IMR-90 (cell line): ENCODE measurements at regions not wholly inside any gene's neighbourhood (a gene's known extent, or its start where the extent isn't known, plus 50 kb on each side); places are given as distances from the start of the nearest gene placed in this dataset.

Source experiments
- ATAC-seq: fragments of 200-7000 bp; cut with Tn5 transposase; 2 replicates; pipeline ENCODE4 v1.9.1; 2020; ENCODE audit warnings: low read depth, mild to moderate bottlenecking, moderate library complexity
- BruUV-seq: library from RNA; stranded (reverse); fragments of 400-500 nt; replicated peaks from 2 replicates; lab custom pipeline; 2021; lab: Mats Ljungman, UMichigan
- CTCF ChIA-PET: fragments of 300-600 bp; formaldehyde crosslinking; extraction: SDS; loops from one replicate; lab custom pipeline; 2021; ENCODE audit warnings: antibody characterized with exemption; lab: Yijun Ruan, JAX
- POLR2A ChIA-PET: fragments of 300-600 bp; sonication (Branson Sonifier 250); formaldehyde crosslinking; loops from one replicate; lab custom pipeline; 2022; ENCODE audit warnings: antibody characterized with exemption; ENCODE audit not compliant: unreplicated experiment; lab: Charles Lee
- DNase-seq: peaks from one replicate; pipeline ENCODE4 v3.0.0; 2013
- H2AFZ ChIP-seq: replicated peaks from 2 replicates; pipeline ENCODE3; 2013; ENCODE audit warnings: low read length, mild to moderate bottlenecking; ENCODE audit not compliant: poor library complexity
- H2AK5ac ChIP-seq: 2 replicates; pipeline ENCODE4 v1.6.1; 2013; ENCODE audit warnings: low read depth, low read length, inconsistent platforms
- H2AK9ac ChIP-seq: replicated peaks from 2 replicates; pipeline ENCODE3; 2013; ENCODE audit warnings: mild to moderate bottlenecking, low read depth, low read length, moderate library complexity; ENCODE audit not compliant: poor library complexity
- H2BK120ac ChIP-seq: 2 replicates; pipeline ENCODE4 v1.6.1; 2013; ENCODE audit warnings: low read depth, low read length, inconsistent platforms
- H2BK15ac ChIP-seq: 3 replicates; pipeline ENCODE4 v1.6.1; 2013; ENCODE audit warnings: low read depth, low read length, inconsistent platforms
- H2BK20ac ChIP-seq: 2 replicates; pipeline ENCODE4 v1.6.1; 2013; ENCODE audit warnings: low read depth, mild to moderate bottlenecking, inconsistent platforms, low read length, moderate library complexity
- H2BK5ac ChIP-seq: 2 replicates; pipeline ENCODE4 v1.6.1; 2013; ENCODE audit warnings: mild to moderate bottlenecking, low read depth, low read length, inconsistent platforms; ENCODE audit not compliant: poor library complexity, severe bottlenecking
- H3K14ac ChIP-seq: replicated peaks from 2 replicates; pipeline ENCODE4 v1.6.1; 2013; ENCODE audit warnings: low read depth, low read length, inconsistent platforms
- H3K18ac ChIP-seq: 2 replicates; pipeline ENCODE4 v1.6.1; 2013; ENCODE audit warnings: low read depth, low read length, control low read depth
- H3K23ac ChIP-seq: 2 replicates; pipeline ENCODE4 v1.6.1; 2013; ENCODE audit warnings: low read depth, low read length, inconsistent platforms
- H3K27ac ChIP-seq: 2 replicates; pipeline ENCODE4 v1.5.1; 2013; ENCODE audit warnings: mild to moderate bottlenecking, control low read depth, low read length; ENCODE audit not compliant: insufficient read depth
- H3K27me3 ChIP-seq: 2 replicates; pipeline ENCODE4 v1.6.1; 2013; ENCODE audit warnings: low read length; ENCODE audit not compliant: control insufficient read depth, insufficient read depth
- H3K36me3 ChIP-seq: 2 replicates; pipeline ENCODE4 v1.6.1; 2013; ENCODE audit warnings: low read length, mixed read lengths; ENCODE audit not compliant: control insufficient read depth, insufficient read depth
- H3K4ac ChIP-seq: 2 replicates; pipeline ENCODE4 v1.6.1; 2013; ENCODE audit warnings: low read depth, low read length, inconsistent platforms
- H3K4me1 ChIP-seq: 2 replicates; pipeline ENCODE4 v1.6.1; 2013; ENCODE audit warnings: low read length, mixed read lengths; ENCODE audit not compliant: control insufficient read depth, insufficient read depth
- H3K4me2 ChIP-seq: 2 replicates; pipeline ENCODE4 v1.6.1; 2013; ENCODE audit warnings: low read depth, mild to moderate bottlenecking, control low read depth, low read length, moderate library complexity
- H3K4me3 ChIP-seq: 2 replicates; pipeline ENCODE4 v1.5.1; 2013; ENCODE audit warnings: low read depth, mild to moderate bottlenecking, control low read depth, low read length, moderate library complexity; ENCODE audit not compliant: insufficient read depth
- H3K56ac ChIP-seq: 2 replicates; pipeline ENCODE4 v1.6.1; 2013; ENCODE audit warnings: low read length, inconsistent platforms; ENCODE audit not compliant: insufficient read depth; ENCODE audit errors: extremely low read depth
- H3K79me1 ChIP-seq, 2 experiments: 2 replicates each; pipeline ENCODE4 v1.6.1; 2013; ENCODE audit warnings: low read length in 2 of 2, inconsistent platforms in 1 of 2, low read depth in 1 of 2
- H3K9ac ChIP-seq: 2 replicates; pipeline ENCODE4 v1.6.1; 2013; ENCODE audit warnings: low read depth, low read length, control low read depth
- H3K9me1 ChIP-seq: 2 replicates; pipeline ENCODE4 v1.6.1; 2013; ENCODE audit warnings: low read length, inconsistent platforms; ENCODE audit not compliant: insufficient read depth
- H3K9me3 ChIP-seq: 2 replicates; pipeline ENCODE4 v1.6.1; 2013; ENCODE audit warnings: low read length; ENCODE audit not compliant: control insufficient read depth, insufficient read depth
- H4K20me1 ChIP-seq: 2 replicates; pipeline ENCODE4 v1.6.1; 2013; ENCODE audit warnings: low read length, inconsistent platforms; ENCODE audit not compliant: insufficient read depth
- H4K5ac ChIP-seq: 2 replicates; pipeline ENCODE4 v1.6.1; 2013; ENCODE audit warnings: mild to moderate bottlenecking, low read depth, low read length, control low read depth
- H4K8ac ChIP-seq, 2 experiments: 2 replicates each; pipeline ENCODE4 v1.6.1; 2013; ENCODE audit warnings: low read depth in 2 of 2, low read length in 2 of 2, control low read depth in 1 of 2, inconsistent platforms in 1 of 2
- H4K91ac ChIP-seq: 2 replicates; pipeline ENCODE4 v1.6.1; 2013; ENCODE audit warnings: low read depth, low read length, inconsistent platforms; ENCODE audit not compliant: insufficient read depth
- BHLHE40 ChIP-seq: fragments of 150-350 bp; IDR thresholded peaks from 2 replicates; pipeline ENCODE4 v1.6.1; 2016; ENCODE audit warnings: mild to moderate bottlenecking, low read depth, low read length
- CEBPB ChIP-seq: IDR thresholded peaks from 2 replicates; pipeline ENCODE4 v1.6.1; 2012; ENCODE audit warnings: low read depth, low read length, improper control_type of control experiment
- FOS ChIP-seq: fragments of 150-350 bp; IDR thresholded peaks from 2 replicates; pipeline ENCODE4 v1.6.1; 2016; ENCODE audit warnings: low read depth, low read length
- MAFK ChIP-seq: IDR thresholded peaks from 2 replicates; pipeline ENCODE4 v1.6.1; 2012; ENCODE audit warnings: low read depth, low read length, improper control_type of control experiment
- MAZ ChIP-seq: IDR thresholded peaks from 2 replicates; pipeline ENCODE4 v1.6.1; 2012; ENCODE audit warnings: low read depth, mild to moderate bottlenecking, low read length, improper control_type of control experiment, moderate library complexity, borderline replicate concordance
- NFE2L2 ChIP-seq: fragments of 150-350 bp; IDR thresholded peaks from 2 replicates; pipeline ENCODE4 v1.6.1; 2016; ENCODE audit warnings: low read depth, mild to moderate bottlenecking, low read length
- POLR2A ChIP-seq: IDR thresholded peaks from 2 replicates; pipeline ENCODE4 v1.6.1; 2012; ENCODE audit warnings: mild to moderate bottlenecking, low read depth, low read length
- RCOR1 ChIP-seq: IDR thresholded peaks from 2 replicates; pipeline ENCODE4 v1.6.1; 2012; ENCODE audit warnings: mild to moderate bottlenecking, low read length, improper control_type of control experiment; ENCODE audit not compliant: insufficient replicate concordance
- RFX5 ChIP-seq: IDR thresholded peaks from 2 replicates; pipeline ENCODE4 v1.8.0; 2012; ENCODE audit warnings: low read depth, mild to moderate bottlenecking, low read length, moderate library complexity
- SMC3 ChIP-seq: fragments of 150-350 bp; IDR thresholded peaks from 2 replicates; pipeline ENCODE4 v1.6.1; 2016; ENCODE audit warnings: low read depth, mild to moderate bottlenecking, antibody characterized with exemption, low read length, moderate library complexity
- dilution Hi-C: fragments of 300-500 bp; cut with HindIII; formaldehyde crosslinking; loops from one replicate; pipeline ENCODE4 v1.14.3; 2018; ENCODE audit warnings: low sequenced_read_pairs; ENCODE audit not compliant: unreplicated experiment
- in situ Hi-C: fragments of 300-500 bp; cut with MboI; formaldehyde crosslinking; loops from 3 replicates; pipeline ENCODE4 v1.14.3; 2019; ENCODE audit warnings: low sequenced_read_pairs, inconsistent platforms, mixed read lengths
- intact Hi-C: fragments of 100-400 bp; cut with micrococcal nuclease; formaldehyde crosslinking; loops from 2 replicates; pipeline ENCODE4 v1.10.0; 2022
- TF ChIP-seq, protein P1 (sequence below): fragments of 150-350 bp; IDR thresholded peaks from 2 replicates; pipeline ENCODE4 v1.6.1; 2017; ENCODE audit warnings: mild to moderate bottlenecking, antibody characterized with exemption, low read length, low read depth
- TF ChIP-seq, protein P2 (sequence below): conservative IDR thresholded peaks from 2 replicates; pipeline ENCODE4 v1.5.1; 2012; ENCODE audit warnings: mild to moderate bottlenecking, low read depth, low read length, improper control_type of control experiment

DNA sequence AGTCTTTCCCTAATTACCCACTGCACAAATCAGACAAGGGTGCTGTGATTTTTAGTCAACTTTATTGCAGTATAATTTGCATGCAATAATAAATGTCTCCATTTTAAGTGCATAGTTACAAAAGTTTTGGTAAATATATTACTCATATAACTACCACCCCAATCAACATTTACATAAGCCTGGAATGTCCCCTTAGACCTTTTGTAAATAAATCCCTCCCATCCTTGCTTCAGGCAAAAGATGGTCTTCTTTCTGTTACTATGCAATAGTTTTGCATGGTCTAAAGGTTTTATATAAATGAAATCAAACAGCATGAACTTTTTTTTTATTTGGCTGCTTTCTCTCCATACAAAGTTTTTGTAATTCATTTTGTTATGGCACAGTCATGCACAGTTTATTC lies 235.4 kb downstream of the PYDC2 start:
- Histone ChIP-seq H2AK5ac (no peak overlapping the region), H2BK20ac (no peak overlapping the region), H2BK15ac (no peak overlapping the region), H4K20me1 (no peaks in the 10 kb centered on the region), H4K91ac (no peak overlapping the region), H3K18ac (no peak overlapping the region), H3K9me1 (no peaks in the 10 kb centered on the region), H3K27me3 (no peaks in the 10 kb centered on the region), H3K27ac (no peak overlapping the region), H2BK5ac (no peak overlapping the region), H3K14ac (no peak overlapping the region), H3K9ac (no peak overlapping the region), H4K8ac (no peak overlapping the region), H2AFZ (no peak overlapping the region), H2BK120ac (no peak overlapping the region), H3K23ac (no peak overlapping the region), H4K5ac (no peak overlapping the region), H3K79me1 (no peaks in the 10 kb centered on the region), H3K4me1 (no peaks in the 10 kb centered on the region), H3K56ac (no peak overlapping the region), H3K36me3 (no peaks in the 10 kb centered on the region), H3K4ac (no peak overlapping the region), H2AK9ac (no peak overlapping the region), H3K9me3 (peaks cover 10% of the 10 kb centered on the region), H3K4me2 (no peak overlapping the region), H3K4me3 (no peak overlapping the region)
- no peak for ATAC-seq
- in situ Hi-C loops = no loop called here
- no peak for TF ChIP-seq CEBPB
- no peak for TF ChIP-seq BHLHE40
- no peak for TF ChIP-seq POLR2A
- TF ChIP-seq RCOR1 = no peak
- no peak for TF ChIP-seq RFX5
- TF ChIP-seq, protein P1, sequence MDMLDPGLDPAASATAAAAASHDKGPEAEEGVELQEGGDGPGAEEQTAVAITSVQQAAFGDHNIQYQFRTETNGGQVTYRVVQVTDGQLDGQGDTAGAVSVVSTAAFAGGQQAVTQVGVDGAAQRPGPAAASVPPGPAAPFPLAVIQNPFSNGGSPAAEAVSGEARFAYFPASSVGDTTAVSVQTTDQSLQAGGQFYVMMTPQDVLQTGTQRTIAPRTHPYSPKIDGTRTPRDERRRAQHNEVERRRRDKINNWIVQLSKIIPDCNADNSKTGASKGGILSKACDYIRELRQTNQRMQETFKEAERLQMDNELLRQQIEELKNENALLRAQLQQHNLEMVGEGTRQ = no peak
- no peak for TF ChIP-seq MAZ
- TF ChIP-seq, protein P2, sequence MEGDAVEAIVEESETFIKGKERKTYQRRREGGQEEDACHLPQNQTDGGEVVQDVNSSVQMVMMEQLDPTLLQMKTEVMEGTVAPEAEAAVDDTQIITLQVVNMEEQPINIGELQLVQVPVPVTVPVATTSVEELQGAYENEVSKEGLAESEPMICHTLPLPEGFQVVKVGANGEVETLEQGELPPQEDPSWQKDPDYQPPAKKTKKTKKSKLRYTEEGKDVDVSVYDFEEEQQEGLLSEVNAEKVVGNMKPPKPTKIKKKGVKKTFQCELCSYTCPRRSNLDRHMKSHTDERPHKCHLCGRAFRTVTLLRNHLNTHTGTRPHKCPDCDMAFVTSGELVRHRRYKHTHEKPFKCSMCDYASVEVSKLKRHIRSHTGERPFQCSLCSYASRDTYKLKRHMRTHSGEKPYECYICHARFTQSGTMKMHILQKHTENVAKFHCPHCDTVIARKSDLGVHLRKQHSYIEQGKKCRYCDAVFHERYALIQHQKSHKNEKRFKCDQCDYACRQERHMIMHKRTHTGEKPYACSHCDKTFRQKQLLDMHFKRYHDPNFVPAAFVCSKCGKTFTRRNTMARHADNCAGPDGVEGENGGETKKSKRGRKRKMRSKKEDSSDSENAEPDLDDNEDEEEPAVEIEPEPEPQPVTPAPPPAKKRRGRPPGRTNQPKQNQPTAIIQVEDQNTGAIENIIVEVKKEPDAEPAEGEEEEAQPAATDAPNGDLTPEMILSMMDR = no peak
- no peak for TF ChIP-seq SMC3
- TF ChIP-seq MAFK = no peak
- no peak for TF ChIP-seq NFE2L2
- no peak for TF ChIP-seq FOS
- no peak for DNase-seq
- BruUV-seq = no TSS peak
- intact Hi-C loops = no loop called here
- ChIA-PET POLR2A (no interaction called here), CTCF (no interaction called here)
- dilution Hi-C loops = no loop called here
